Upper lobe of right lung (tissue), 1 donor: ENCODE measurements at regions not wholly inside any gene's neighbourhood (a gene's known extent, or its start where the extent isn't known, plus 50 kb on each side); places are given as distances from the start of the nearest gene placed in this dataset.
"Not testable (repeated sequence)": the region's sequence is repeated elsewhere in the genome, so short reads cannot be mapped to it uniquely, and the experiment has no call there.

Experiments used
- ATAC-seq: fragments of 200-7000 bp; cut with Tn5 transposase; one replicate; pipeline ENCODE4 v1.9.1; 2020; ENCODE audit warnings: mild to moderate bottlenecking, moderate library complexity
- DNase-seq: peaks from one replicate; pipeline ENCODE4 v3.0.0-alpha.2; 2020
- H3K27ac ChIP-seq: fragments of 200-600 bp; one replicate; pipeline ENCODE4 v1.8.0; 2022
- H3K27me3 ChIP-seq: fragments of 200-600 bp; one replicate; pipeline ENCODE4 v1.8.0; 2022; ENCODE audit warnings: mild to moderate bottlenecking
- H3K36me3 ChIP-seq: fragments of 200-600 bp; one replicate; pipeline ENCODE4 v1.8.0; 2022
- H3K4me1 ChIP-seq: fragments of 200-600 bp; one replicate; pipeline ENCODE4 v1.8.0; 2022
- H3K4me3 ChIP-seq: fragments of 200-600 bp; one replicate; pipeline ENCODE4 v1.8.0; 2022; ENCODE audit warnings: mild to moderate bottlenecking
- H3K9me3 ChIP-seq: fragments of 200-600 bp; one replicate; pipeline ENCODE4 v1.8.0; 2022
- CTCF ChIP-seq: fragments of 200-600 bp; IDR thresholded peaks from one replicate; pipeline ENCODE4 v1.8.0; 2022; ENCODE audit warnings: antibody characterized with exemption
- intact Hi-C: fragments of 100-400 bp; cut with DNase I; formaldehyde crosslinking; loops from one replicate; pipeline ENCODE4 v1.11.0; 2022
- donor health status: DM: no; HTN: yes; CAD: no; lungs with severe emphysema.

DNA sequence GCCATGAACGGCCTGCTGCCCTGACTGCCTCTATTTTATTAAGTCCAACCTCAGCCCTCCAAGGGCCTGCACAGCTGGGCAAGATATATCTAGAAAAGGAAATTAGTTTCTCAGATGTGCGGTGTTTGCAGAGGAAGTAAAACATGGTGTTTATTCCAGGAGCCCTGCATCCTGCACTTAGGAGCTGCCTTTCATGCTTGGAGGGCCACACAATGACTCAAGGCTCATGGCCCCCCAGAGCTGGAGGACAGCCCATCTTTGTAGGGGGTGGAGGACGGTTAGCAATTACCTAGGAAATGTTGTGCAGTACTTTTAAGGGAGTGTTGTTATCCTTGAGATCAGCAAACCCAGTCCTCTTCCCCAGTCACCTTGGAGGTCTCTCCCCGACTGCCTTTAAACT, 80.5 kb downstream of the COPRS start:
- Histone ChIP-seq H3K4me1 (no peaks in the 10 kb centered on the region), H3K27me3 (no peaks in the 10 kb centered on the region), H3K4me3 (no peak overlapping the region), H3K27ac (no peak overlapping the region), H3K36me3 (no peaks in the 10 kb centered on the region), H3K9me3 (no peaks in the 10 kb centered on the region)
- TF ChIP-seq CTCF, result no peak
- no peak for DNase-seq
- no peak for ATAC-seq
- intact Hi-C loops, result no loop called here

- H3K4me1 ChIP-seq, H3K36me3 ChIP-seq, ATAC-seq, H3K9me3 ChIP-seq, DNase-seq, H3K4me3 ChIP-seq, H3K27ac ChIP-seq, intact Hi-C loops, H3K27me3 ChIP-seq: not testable (repeated sequence)
Observed at GRCh38 chr17:31771328-31771727, 87.7 kb downstream of the COPRS start.

GRCh38 chr17:31770501-31770900, 88.5 kb downstream of the COPRS start:
- not testable (repeated sequence) for ATAC-seq, H3K27ac ChIP-seq

DNA sequence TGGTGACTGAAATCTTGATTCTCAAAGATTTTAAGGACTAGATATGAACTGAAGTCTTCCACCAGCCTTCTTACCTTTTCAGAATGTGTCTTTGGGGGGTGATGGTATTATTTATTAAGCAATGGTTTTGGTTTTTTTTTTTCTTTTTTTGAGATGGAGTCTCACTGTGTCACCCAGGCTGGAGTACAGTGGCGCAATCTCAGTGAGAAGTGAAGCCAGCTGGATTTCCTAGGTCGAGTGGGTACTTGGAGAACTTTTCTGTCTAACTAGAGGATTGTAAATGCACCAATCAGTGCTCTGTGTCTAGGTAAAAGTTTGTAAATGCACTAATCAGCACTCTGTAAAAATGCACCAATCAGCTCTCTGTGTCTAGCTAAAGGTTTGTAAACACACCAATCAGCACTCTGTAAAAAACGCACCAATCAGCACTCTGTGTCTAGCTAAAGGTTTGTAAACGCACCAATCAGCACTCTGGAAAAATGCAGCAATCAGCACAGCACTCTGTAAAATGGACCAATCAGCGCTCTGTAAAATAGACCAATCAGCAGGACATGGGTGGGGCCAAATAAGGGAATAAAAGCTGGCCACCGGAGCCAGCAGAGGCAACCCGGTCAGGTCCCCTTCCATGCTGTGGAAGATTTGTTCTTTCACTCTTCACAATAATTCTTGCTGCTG, 97.1 kb downstream of the COPRS start:
- not testable (repeated sequence) for DNase-seq, ATAC-seq

More at GRCh38 chr17:31770501-31770900, 88.5 kb downstream of the COPRS start:
- H3K4me3 ChIP-seq, DNase-seq, H3K4me1 ChIP-seq, H3K36me3 ChIP-seq, H3K9me3 ChIP-seq, intact Hi-C loops, H3K27me3 ChIP-seq: not testable (repeated sequence)

DNA sequence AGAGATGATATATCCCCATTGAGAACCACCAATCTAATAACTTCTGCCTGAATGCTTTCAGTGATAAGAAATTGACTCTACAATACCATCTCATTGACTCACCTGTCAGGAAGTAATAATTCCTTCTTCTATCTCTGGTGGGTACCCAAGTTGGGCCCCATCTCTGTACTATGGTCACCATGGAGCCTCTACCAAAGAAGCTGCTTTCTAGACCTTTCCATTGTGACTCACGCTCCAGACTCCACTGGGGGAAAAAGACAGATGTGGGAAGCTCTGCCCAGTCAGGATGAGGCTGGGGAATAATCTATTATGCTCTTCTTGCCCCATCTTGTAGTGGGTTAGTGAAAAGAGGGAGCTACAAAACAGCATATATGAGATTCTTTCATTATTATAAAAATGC, 100.4 kb downstream of the COPRS start:
- ATAC-seq, result no peak
- Histone ChIP-seq H3K27me3 (no peaks in the 10 kb centered on the region), H3K36me3 (no peaks in the 10 kb centered on the region), H3K4me3 (no peak overlapping the region), H3K9me3 (no peaks in the 10 kb centered on the region), H3K27ac (no peak overlapping the region), H3K4me1 (no peaks in the 10 kb centered on the region)
- intact Hi-C loops, result no loop called here
- TF ChIP-seq CTCF, result no peak
- DNase-seq, result no peak

More for the DNA sequence above, 97.1 kb downstream of the COPRS start:
- H3K27me3 ChIP-seq, H3K4me3 ChIP-seq, H3K36me3 ChIP-seq, H3K27ac ChIP-seq, H3K9me3 ChIP-seq, intact Hi-C loops, H3K4me1 ChIP-seq: not testable (repeated sequence)

GRCh38 chr17:31757097-31757496, 101.9 kb downstream of the COPRS start:
- intact Hi-C loops, result no loop called here
- Histone ChIP-seq H3K36me3 (no peaks in the 10 kb centered on the region), H3K27ac (no peak overlapping the region), H3K27me3 (no peaks in the 10 kb centered on the region), H3K4me3 (no peak overlapping the region), H3K4me1 (no peaks in the 10 kb centered on the region), H3K9me3 (no peaks in the 10 kb centered on the region)
- no peak for TF ChIP-seq CTCF
- DNase-seq, result no peak
- no peak for ATAC-seq

GRCh38 chr17:31754239-31754945, 104.7 kb downstream of the COPRS start:
- no peak for ATAC-seq
- H3K4me1 ChIP-seq, result no peaks in the 10 kb centered on the region
- intact Hi-C loops, result no loop called here

More at GRCh38 chr17:31754239-31754945, 104.7 kb downstream of the COPRS start:
- DNase-seq, result no peak
- Histone ChIP-seq H3K9me3 (no peaks in the 10 kb centered on the region), H3K27ac (no peak overlapping the region), H3K27me3 (no peaks in the 10 kb centered on the region), H3K4me3 (no peak overlapping the region), H3K36me3 (no peaks in the 10 kb centered on the region)
- TF ChIP-seq CTCF, result no peak
